ENCODE measurements at regions not wholly inside any gene's neighbourhood (a gene's known extent, or its start where the extent isn't known, plus 50 kb on each side); places are given as distances from the start of the nearest gene placed in this dataset.

DNA sequence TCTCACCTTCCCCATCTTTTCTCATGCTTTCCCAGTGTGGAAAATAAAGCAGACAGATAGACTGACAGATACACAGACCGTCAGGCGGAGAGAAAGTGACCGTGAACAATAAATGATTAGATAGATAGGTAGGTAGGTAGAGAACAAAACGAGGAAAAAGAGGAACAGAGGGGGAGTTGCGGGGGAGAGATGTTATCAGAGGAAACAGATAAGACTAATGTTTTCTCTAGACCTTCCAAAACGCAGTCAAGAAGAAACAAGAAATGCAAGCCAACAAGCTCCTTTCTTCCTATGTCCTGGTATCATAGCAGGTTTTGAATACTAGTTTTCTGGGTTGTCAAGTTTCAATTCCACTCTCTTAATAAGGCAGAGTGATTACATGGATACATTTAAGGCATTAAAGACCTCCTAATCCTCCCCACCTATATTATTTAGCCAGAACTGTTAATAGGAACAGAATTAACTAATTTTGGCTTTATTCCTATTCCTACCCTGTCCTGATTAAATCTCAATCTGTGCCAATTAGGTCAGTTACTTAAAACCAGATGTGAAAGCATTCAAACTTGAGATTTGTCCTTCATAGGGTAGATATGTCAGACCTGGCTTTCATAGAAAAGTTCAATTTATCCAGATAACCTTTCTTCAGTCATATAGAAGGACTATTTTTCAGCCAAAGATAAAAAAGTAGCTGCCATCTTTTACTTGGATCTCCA is 89.0 kb upstream of the PTPRR start:
- no peak for DNase-seq

- no peak for DNase-seq
Measured at GRCh38 chr12:71008616-71009015, 88.1 kb upstream of the PTPRR start.

- no peak for DNase-seq
Measured at GRCh38 chr12:71007781-71008404, 87.4 kb upstream of the PTPRR start.

DNA sequence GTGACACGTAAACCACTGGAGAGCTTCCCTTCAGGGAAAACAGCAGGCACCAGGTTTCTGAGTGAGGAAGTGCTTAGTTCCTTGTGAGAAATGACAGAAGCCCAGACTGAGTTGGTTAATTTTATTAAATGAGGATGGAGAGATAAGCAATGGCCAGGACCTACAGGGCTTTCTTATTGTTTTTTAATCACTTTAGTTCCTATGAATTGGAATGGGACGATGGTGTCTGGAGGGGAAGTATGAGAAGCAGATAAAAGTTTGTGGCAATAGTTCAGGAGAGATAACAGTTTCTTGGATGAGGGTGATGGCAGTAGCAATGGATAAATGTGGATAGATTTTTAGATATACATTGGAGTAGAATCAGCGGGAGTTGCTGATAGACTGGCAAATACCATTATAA is 86.5 kb upstream of the PTPRR start:
- no peak for DNase-seq

DNA sequence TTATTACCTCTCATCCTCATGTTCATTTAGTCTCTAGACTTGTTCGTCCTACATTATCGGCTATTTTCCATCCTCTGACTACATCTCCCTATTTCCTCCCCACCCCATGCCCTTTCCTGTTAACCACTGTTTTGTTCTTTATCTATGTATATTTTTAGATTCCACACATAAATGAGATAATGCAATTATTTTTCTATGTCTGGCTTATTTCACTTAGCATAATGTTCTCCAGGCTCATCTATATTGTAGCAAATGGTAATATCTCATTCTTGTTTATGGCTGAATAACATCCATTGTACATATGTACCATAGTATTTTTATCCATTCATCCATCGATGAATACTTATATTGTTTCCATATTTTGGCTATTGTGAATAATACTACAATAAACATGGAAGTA is 84.6 kb upstream of the PTPRR start:
- no peak for DNase-seq

DNA sequence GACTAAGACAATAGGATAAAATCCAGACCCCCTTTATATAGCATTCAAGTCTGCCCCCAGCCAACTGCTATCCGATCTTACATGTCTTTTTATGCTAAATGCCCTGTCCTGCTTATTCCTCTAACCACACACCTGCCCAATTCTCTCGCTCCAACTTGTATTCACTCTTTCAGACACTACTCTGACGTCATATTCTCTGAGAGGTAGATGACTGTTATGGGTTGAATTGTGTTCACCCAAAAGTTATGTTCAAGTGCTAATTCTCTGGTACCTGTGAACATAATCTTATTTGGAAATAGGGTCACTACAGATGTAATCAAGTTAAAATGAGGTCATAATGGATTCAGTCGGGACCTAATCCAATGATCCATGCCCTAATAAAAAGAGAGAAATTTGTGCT is 84.0 kb upstream of the PTPRR start:
- DNase-seq, result no peak

DNA sequence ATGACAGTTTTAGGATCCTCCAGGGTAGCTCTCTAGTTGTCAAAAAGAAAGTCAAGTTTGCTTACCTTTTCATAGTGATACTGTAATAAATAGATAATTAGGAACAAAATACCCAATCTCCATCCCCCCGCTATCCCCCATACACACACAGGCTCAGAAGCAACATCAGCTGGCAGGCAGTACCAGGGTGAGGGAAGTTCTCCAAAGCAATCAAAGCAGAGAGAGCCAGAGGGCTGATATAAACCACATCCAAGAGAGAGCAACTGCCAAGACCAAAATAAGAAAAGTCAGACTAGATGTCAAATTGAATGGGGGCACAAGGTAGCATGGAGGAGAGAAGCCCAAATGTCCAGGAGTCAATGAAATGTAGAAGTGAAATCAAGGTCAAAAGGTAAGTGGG is 80.2 kb upstream of the PTPRR start:
- no peak for DNase-seq

GRCh38 chr12:71000255-71000654 is 79.7 kb upstream of the PTPRR start:
- DNase-seq, result no peak

DNA sequence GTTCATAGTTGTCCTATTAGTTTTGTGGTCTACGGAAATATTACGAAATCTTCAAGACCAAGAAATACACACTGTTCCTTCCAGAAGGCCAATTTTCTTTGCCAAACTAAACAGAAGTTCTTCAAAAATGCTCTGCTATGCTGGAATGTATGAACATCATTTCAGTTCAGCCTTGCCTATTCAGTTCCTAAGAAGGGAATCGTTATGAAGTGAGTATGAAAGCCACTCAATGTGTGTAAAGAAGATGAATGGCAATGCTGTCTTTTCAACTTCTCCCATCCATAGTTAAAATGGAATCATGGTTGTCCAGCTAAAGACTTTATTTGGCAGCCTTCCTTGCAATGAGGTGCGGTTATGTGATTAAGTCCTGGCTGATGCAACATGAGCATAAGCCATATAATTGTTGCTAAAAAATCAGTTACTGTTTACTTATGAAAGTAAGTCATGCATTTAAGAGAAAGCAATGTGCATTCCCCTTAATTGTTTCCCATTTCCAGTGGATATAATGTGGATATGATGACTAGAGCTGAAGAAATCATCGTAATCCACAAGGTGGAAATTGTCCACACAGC is 73.8 kb upstream of the PTPRR start:
- DNase-seq, result no peak

DNA sequence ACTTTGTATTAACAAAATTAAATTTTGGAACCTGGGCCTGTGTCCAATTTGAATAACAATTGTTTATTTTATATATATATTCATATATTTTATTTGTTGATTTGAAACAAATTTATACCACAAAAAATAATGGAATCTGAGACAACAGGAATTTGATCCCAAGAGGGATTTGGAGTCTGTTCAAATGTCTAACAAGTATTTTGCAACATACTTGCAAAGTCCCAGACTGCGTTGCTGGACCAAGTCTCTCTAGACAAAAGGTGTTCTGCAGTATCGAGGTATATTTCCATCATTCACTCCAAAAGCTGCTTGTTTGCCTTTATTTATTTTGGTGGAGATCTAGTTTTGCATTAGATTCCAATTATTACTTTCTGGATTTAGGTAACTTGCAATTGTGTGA is 68.7 kb upstream of the PTPRR start:
- DNase-seq, result no peak

DNA sequence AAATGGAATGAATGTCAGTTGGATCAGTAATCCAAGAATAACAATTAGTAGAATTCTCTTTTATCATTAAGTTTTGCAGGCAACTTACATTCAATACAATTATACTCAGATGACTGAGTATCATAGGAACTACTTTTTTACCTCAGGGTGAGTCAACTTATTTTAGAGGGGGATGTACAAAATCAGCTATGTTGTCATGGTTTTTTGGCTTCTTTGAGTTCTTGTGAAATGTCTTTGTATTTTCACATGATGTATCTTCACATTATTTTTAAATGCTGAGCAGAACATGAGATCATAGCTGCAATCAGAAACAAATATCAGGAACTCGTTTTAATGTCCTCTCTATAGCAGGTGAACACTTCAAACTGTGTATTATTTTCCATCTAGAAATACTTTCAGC is 65.3 kb upstream of the PTPRR start:
- no peak for DNase-seq

DNA sequence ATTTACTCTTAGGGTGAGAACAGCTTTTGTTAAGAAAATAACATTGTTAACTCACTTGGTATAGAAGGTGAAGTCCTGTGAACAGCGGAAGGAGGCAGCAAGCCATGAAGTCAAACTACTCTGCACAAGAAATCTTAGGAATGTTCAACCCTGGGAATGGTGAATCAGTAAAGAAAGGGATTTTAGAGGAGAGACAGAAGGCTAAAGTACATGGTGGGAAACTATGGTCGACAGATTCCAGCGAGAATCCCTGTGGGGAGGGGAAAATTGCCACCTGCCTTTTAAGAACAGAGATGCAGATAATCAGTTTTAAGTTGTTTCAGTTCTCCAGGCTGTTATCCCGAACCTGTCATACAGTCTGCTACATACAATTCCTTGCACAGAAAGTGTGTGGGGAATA is 63.2 kb upstream of the PTPRR start:
- DNase-seq, result no peak

DNA sequence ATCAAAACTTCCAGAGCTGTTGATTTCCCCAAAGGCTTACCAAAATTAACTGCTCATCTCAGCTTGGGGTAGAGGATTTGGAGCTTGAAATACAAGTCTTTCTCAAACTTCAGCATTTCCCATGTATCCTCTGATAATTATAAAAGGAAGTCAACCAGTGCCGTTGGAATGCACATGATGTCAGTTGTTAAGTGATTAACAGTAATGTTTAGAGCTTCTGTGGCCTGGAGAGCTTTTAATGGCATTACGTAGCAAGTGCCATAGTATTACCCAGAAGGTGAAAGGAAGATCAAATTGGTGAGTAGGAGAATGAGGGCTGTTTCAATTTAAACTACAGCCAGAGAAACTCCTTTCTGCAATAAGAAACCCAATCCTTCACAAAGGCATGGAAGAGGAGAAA is 62.5 kb upstream of the PTPRR start:
- DNase-seq, result no peak

DNA sequence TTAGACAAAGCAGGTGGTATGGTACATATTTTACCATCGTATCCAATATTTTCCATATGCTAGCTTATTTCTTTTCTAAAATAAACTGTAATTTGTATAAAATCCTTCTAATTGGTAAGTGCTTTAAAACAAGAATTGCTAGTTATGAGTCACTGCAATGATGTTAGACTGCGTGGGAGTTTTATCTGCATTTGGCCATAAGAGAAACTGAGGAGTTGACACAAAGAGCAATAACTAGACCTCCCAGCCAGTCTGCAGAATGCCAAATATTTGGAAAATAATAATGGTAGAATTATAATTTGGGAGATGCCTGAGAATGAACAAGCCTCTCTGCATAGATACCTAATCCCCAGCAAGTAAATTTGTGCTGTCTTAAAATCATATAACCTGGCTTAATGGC is 61.7 kb upstream of the PTPRR start:
- DNase-seq, result no peak

DNA sequence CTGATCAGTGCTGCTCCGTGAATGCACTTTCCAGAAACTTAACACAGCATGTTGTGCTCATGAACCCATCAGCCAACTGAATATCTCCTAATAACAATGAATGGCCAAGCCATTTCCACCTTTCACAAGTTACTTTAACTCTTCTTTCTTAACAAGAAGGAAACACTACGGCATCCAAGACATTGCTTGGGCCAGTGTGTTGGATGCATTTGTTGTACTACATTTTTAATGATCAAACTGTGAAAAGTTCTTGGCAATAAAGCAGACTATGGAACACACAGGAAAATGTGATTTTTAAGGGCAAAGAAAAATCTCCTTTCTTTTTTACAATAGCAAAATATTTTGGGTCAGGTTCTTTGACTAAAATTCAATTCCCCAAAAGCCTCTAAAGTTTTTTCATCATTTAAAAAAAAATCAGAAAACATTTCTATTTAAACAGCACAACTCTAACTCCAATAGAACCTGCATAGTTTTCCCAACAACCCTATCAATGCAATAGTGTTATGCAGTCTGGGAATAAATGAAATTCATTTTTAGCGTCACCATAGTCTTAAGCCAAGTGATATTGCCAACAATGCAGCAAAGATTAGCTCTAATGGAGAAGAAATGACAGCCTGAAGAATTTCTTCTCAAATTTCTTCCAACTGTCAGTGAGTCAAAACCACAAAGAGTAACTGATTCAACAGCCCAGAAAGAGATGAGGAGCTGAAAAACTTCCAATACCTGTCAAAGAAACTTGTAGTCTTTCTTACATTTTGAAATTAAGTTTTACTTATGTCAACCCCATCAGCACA is 50.7 kb upstream of the PTPRR start:
- no peak for DNase-seq

All from NCI-H1930 (cell line).